Breast epithelium (tissue), 3 donors: ENCODE measurements at regions not wholly inside any gene's neighbourhood (a gene's known extent, or its start where the extent isn't known, plus 50 kb on each side); places are given as distances from the start of the nearest gene placed in this dataset.

Source experiments
- CTCF ChIP-seq, 3 donors: fragments of 450-650 bp; IDR thresholded peaks; one replicate each; pipeline ENCODE4 v1.5.1; 2016 to 2017; ENCODE audit warnings: antibody characterized with exemption in 3 of 3, mild to moderate bottlenecking in 3 of 3, moderate library complexity in 3 of 3
- POLR2A ChIP-seq: fragments of 450-650 bp; IDR thresholded peaks from one replicate; pipeline ENCODE4 v1.6.1; 2016; ENCODE audit warnings: antibody characterized with exemption, mild to moderate bottlenecking, moderate library complexity

- TF ChIP-seq CTCF (IDR thresholded peaks at IDR 0.05) (no peak), POLR2A (no peak)
Observed at GRCh38 chr2:176507786-176508185, 238.5 kb downstream of the MTX2 start.
